RPMI7951 (cell line): ENCODE measurements at regions not wholly inside any gene's neighbourhood (a gene's known extent, or its start where the extent isn't known, plus 50 kb on each side); places are given as distances from the start of the nearest gene placed in this dataset.
"Not testable (repeated sequence)": the region's sequence is repeated elsewhere in the genome, so short reads cannot be mapped to it uniquely, and the experiment has no call there.

Source experiments
- DNase-seq: peaks from one replicate; pipeline ENCODE4 v3.0.0-alpha.2; 2012; ENCODE audit warnings: low read depth

GRCh38 chr20:29881107-29881506 lies 1376.4 kb upstream of the DEFB115 start:
- not testable (repeated sequence) for DNase-seq

- not testable (repeated sequence) for DNase-seq
Observed at GRCh38 chr20:29883514-29884219, 1373.8 kb upstream of the DEFB115 start.

- not testable (repeated sequence) for DNase-seq
Observed at GRCh38 chr20:29884322-29884721, 1373.1 kb upstream of the DEFB115 start.

GRCh38 chr20:29885282-29886185 lies 1371.9 kb upstream of the DEFB115 start:
- DNase-seq, result not testable (repeated sequence)

- not testable (repeated sequence) for DNase-seq
Observed at GRCh38 chr20:29891555-29891954, 1365.9 kb upstream of the DEFB115 start.
